GM12874 (cell line): ENCODE measurements at regions not wholly inside any gene's neighbourhood (a gene's known extent, or its start where the extent isn't known, plus 50 kb on each side); places are given as distances from the start of the nearest gene placed in this dataset.

ENCODE experiments used
- TF ChIP-seq, protein P1 (sequence below): IDR thresholded peaks from 2 replicates; pipeline ENCODE4 v1.5.1; 2011; ENCODE audit warnings: low read depth, mild to moderate bottlenecking, control low read depth, low read length, moderate library complexity; ENCODE audit not compliant: insufficient read depth

DNA sequence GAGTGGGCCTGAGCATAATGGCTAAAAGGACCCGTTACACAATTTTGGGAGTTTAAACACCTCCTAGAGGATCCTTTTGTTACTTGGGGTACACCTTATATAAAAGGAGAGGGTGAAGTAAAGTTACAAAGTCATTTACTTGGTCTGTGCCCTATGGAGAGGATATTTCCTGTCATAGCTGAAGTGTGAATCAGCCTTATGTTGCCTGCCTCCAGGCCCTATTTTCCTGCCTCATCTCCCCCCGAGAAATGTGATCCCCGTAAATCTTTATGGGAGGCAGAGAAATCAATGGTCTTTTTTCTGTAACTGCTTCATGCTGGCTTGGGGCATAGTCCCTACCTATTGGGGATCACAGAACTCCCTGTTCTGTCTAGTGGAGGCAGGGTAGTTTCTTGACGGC lies 906.6 kb downstream of the DSC3 start:
- TF ChIP-seq, protein P1, sequence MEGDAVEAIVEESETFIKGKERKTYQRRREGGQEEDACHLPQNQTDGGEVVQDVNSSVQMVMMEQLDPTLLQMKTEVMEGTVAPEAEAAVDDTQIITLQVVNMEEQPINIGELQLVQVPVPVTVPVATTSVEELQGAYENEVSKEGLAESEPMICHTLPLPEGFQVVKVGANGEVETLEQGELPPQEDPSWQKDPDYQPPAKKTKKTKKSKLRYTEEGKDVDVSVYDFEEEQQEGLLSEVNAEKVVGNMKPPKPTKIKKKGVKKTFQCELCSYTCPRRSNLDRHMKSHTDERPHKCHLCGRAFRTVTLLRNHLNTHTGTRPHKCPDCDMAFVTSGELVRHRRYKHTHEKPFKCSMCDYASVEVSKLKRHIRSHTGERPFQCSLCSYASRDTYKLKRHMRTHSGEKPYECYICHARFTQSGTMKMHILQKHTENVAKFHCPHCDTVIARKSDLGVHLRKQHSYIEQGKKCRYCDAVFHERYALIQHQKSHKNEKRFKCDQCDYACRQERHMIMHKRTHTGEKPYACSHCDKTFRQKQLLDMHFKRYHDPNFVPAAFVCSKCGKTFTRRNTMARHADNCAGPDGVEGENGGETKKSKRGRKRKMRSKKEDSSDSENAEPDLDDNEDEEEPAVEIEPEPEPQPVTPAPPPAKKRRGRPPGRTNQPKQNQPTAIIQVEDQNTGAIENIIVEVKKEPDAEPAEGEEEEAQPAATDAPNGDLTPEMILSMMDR = no peak

DNA sequence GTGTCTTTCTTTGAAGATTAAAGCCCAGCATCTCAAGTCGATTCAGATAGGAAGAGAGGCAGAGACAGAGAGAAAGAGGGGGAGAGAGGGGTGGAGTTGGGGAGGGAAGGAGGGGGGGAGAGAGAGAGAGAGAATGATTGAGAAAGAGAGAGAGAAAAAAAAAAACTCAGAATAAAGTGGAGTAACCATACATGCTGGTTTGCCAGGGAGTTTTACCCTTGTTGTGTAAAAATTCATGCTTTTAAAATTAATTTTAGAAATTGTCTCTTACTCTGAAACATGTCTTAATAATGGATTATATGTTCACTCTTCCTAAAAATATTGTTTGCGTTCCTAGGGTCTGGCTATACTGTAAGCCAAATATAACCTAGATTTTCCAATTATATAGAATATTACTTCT lies 908.5 kb downstream of the DSC3 start:
- TF ChIP-seq, protein P1 = no peak

DNA sequence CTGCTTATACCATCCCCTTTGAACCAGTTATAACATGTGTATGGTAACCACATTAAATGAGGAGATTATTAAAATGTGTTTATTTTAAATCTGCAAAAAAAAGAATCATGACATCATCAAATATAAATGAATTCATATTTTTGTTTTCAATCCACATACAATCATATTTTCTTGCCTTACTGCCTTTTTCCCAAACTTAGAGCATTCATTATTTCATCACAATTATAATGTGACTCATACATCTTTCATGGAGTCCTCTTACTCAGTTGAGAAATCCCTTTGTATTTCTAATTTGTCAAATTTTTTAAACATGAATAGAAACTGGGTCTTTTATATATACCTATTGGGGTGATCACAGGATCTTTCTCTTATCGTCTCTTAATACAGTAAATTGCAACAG lies 909.6 kb downstream of the DSC3 start:
- TF ChIP-seq, protein P1 = no peak

DNA sequence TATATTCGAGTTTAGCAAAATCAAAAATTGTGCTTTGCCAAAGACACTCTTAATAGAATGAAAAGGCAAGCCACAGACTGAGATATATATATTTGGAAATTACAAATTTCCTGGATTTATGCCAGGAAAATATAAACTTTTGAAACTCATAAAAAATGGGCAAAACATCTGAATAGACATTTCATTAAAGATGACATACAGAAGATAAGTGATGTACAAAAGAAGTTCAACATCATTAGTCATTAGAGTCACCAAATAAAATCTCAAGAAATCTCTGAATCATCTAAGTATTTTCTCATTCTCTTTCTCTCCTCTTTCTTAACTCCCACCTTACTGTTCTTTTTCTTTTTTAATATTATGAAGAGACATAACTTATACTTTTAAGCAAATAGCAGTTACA lies 921.1 kb downstream of the DSC3 start:
- TF ChIP-seq, protein P1 = no peak

DNA sequence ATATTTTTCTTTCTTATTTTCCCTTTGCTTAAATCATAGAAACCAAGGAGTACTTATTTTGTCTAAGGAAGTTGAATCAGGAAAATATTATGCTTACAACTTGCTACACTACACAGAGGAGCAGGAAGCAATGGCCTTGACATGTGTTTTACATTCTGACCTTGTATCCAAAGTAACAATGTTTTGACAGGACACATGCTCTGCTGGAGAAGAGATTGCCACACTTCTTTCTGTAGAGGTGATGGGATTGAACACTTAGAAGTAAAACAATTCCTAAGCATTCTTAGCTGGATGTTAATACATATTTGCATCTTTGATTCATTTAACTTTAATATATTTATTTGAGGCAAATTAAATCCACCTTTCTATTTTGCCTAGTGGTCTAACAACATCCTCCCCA lies 929.1 kb downstream of the DSC3 start:
- TF ChIP-seq, protein P1 = no peak

DNA sequence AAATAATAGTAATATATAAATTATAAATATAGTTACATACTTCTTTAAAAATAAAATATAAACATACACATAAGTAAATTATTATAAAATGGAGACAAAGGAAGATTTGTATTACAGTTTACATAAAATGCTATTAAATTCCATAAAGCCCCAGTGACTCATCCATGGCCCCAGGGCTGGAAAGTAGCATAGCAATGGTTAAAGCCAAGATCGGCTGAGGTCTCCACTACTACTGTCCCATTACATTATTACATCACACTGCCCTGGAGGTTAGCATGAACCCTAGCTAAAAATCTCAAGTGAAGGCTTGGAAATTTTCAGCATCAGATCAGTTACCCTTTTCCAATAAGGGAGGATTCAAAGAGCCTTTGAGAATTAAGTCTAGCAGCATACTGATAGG lies 936.2 kb downstream of the DSC3 start:
- TF ChIP-seq, protein P1 = no peak

DNA sequence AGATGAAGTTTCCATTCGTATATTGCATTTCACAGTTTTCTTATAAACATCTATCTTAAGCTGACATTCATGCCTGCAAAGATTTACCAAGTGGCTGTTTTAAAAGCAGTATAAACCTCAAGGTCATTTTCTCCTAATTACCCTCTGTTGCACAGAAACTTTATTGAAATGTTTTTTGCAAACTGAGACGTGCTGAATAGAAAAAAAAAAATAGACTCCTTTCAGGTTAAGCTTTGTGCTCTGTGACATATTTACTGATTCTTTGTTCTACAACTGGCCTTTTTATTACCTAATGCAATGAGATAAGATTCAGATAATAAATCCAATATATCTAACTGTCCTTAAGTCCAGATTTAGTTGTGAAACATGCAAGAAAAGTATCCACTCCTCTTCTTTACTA lies 938.7 kb downstream of the DSC3 start:
- TF ChIP-seq, protein P1 = no peak

DNA sequence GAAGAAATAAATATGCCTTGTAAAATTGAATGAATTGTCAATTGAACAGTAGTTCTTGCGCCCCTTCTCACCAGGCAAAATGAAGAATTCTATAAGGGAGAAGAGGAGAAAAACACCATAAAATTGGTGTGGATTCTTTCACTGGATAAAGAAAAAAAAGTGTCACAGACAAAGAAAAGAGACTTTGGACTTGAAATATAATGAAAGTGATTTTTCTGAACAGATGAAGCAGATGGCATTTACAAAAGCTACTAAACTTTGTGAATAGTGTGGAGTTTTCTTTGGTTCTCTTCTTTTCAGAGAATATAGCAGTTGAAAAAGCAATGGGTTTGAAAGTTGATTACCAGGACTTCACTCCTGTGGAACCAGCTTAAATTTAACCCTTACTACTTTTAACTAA lies 945.7 kb downstream of the DSC3 start:
- TF ChIP-seq, protein P1 = no peak
